GM03348 (cell line): ENCODE measurements at regions not wholly inside any gene's neighbourhood (a gene's known extent, or its start where the extent isn't known, plus 50 kb on each side); places are given as distances from the start of the nearest gene placed in this dataset.
"Not testable (repeated sequence)": the region's sequence is repeated elsewhere in the genome, so short reads cannot be mapped to it uniquely, and the experiment has no call there.

ENCODE experiments used
- DNase-seq: peaks from one replicate; pipeline ENCODE4 v3.0.0; 2012; ENCODE audit warnings: low spot score

GRCh38 chr11:70894566-70895365, 357.6 kb downstream of the SHANK2 start:
- DNase-seq: no peak

GRCh38 chr11:70895366-70895670, 357.1 kb downstream of the SHANK2 start:
- no peak for DNase-seq

- no peak for DNase-seq
Observed at GRCh38 chr11:70897429-70897828, 354.9 kb downstream of the SHANK2 start.

- DNase-seq: no peak
Observed at GRCh38 chr11:70899616-70900015, 352.8 kb downstream of the SHANK2 start.

GRCh38 chr11:70900540-70900939, 351.8 kb downstream of the SHANK2 start:
- DNase-seq: no peak

GRCh38 chr11:70901951-70902521, 350.3 kb downstream of the SHANK2 start:
- no peak for DNase-seq

- not testable (repeated sequence) for DNase-seq
Observed at GRCh38 chr11:70903229-70903628, 349.1 kb downstream of the SHANK2 start.

- DNase-seq: no peak
Observed at GRCh38 chr11:70906101-70906500, 346.3 kb downstream of the SHANK2 start.

- DNase-seq: no peak
Observed at GRCh38 chr11:70908223-70908622, 344.2 kb downstream of the SHANK2 start.

GRCh38 chr11:70910835-70911234, 341.5 kb downstream of the SHANK2 start:
- no peak for DNase-seq

GRCh38 chr11:70912226-70912840, 340.0 kb downstream of the SHANK2 start:
- no peak for DNase-seq

GRCh38 chr11:70913715-70914231, 338.6 kb downstream of the SHANK2 start:
- DNase-seq: no peak

GRCh38 chr11:70914496-70914895, 337.9 kb downstream of the SHANK2 start:
- no peak for DNase-seq

GRCh38 chr11:70915158-70915985, 337.0 kb downstream of the SHANK2 start:
- no peak for DNase-seq

- no peak for DNase-seq
Observed at GRCh38 chr11:70916351-70916750, 336.0 kb downstream of the SHANK2 start.

GRCh38 chr11:70918242-70918641, 334.1 kb downstream of the SHANK2 start:
- no peak for DNase-seq

GRCh38 chr11:70921804-70922203, 330.6 kb downstream of the SHANK2 start:
- no peak for DNase-seq

GRCh38 chr11:70924108-70924507, 328.3 kb downstream of the SHANK2 start:
- no peak for DNase-seq

- DNase-seq: no peak
Observed at GRCh38 chr11:70925238-70925637, 327.1 kb downstream of the SHANK2 start.

GRCh38 chr11:70926543-70927201, 325.7 kb downstream of the SHANK2 start:
- DNase-seq: no peak

GRCh38 chr11:70928854-70929598, 323.4 kb downstream of the SHANK2 start:
- DNase-seq: no peak
